Right lobe of liver (tissue), 4 donors: ENCODE measurements at regions not wholly inside any gene's neighbourhood (a gene's known extent, or its start where the extent isn't known, plus 50 kb on each side); places are given as distances from the start of the nearest gene placed in this dataset.

Source experiments
- CTCF ChIP-seq, 4 donors: fragments of 200-600 bp in 3 of 4; fragments of 450-650 bp in 1 of 4; IDR thresholded peaks; one replicate each; pipeline versions ENCODE4 v1.5.1 to v1.8.0; 2016 to 2022; ENCODE audit warnings: antibody characterized with exemption in 4 of 4, mild to moderate bottlenecking in 2 of 4
- POLR2A ChIP-seq: fragments of 450-650 bp; IDR thresholded peaks from one replicate; pipeline ENCODE4 v1.6.1; 2017; ENCODE audit warnings: antibody characterized with exemption, mild to moderate bottlenecking
- donor health status: DM: no; HTN: no; CAD: no.
- donor health status: DM: no; HTN: no; CAD: no.
- donor health status: DM: no; HTN: yes; CAD: no.

- TF ChIP-seq CTCF (IDR thresholded peaks at IDR 0.05) (no peak), POLR2A (no peak)
Observed at GRCh38 chr10:6711881-6712280, 131.8 kb upstream of the PRKCQ start.
